NCI-H1694 treated with DMSO at 0.1 percent for 48 hours (cell line): ENCODE measurements at regions not wholly inside any gene's neighbourhood (a gene's known extent, or its start where the extent isn't known, plus 50 kb on each side); places are given as distances from the start of the nearest gene placed in this dataset.
"Not testable (repeated sequence)": the region's sequence is repeated elsewhere in the genome, so short reads cannot be mapped to it uniquely, and the experiment has no call there.

ENCODE experiments used
- DNase-seq: peaks from one replicate; lab custom pipeline; 2025; lab: John Stamatoyannopoulos, UW

GRCh38 chr16:65272699-65273414 is 151.0 kb upstream of the CDH11 start:
- DNase-seq, result no peak

GRCh38 chr16:65271996-65272395 is 150.1 kb upstream of the CDH11 start:
- no peak for DNase-seq

GRCh38 chr16:65268331-65268730 is 146.5 kb upstream of the CDH11 start:
- DNase-seq, result no peak

GRCh38 chr16:65263896-65264295 is 142.0 kb upstream of the CDH11 start:
- no peak for DNase-seq

- DNase-seq, result no peak
These were observed 138.9 kb upstream of the CDH11 start for GRCh38 chr16:65260746-65261145.

GRCh38 chr16:65254144-65254543 is 132.3 kb upstream of the CDH11 start:
- no peak for DNase-seq

GRCh38 chr16:65249768-65250167 is 127.9 kb upstream of the CDH11 start:
- DNase-seq, result no peak

- no peak for DNase-seq
These were observed 122.9 kb upstream of the CDH11 start for GRCh38 chr16:65244787-65245186.

GRCh38 chr16:65235339-65236177 is 113.7 kb upstream of the CDH11 start:
- no peak for DNase-seq

- DNase-seq, result not testable (repeated sequence)
These were observed 113.0 kb upstream of the CDH11 start for GRCh38 chr16:65234721-65235320.

- no peak for DNase-seq
These were observed 107.4 kb upstream of the CDH11 start for GRCh38 chr16:65229191-65229662.

GRCh38 chr16:65227150-65227835 is 105.4 kb upstream of the CDH11 start:
- no peak for DNase-seq

GRCh38 chr16:65226077-65226476 is 104.2 kb upstream of the CDH11 start:
- no peak for DNase-seq

- no peak for DNase-seq
These were observed 103.6 kb upstream of the CDH11 start for GRCh38 chr16:65225488-65225887.

- DNase-seq, result no peak
These were observed 103.1 kb upstream of the CDH11 start for GRCh38 chr16:65224994-65225393.

- no peak for DNase-seq
These were observed 102.6 kb upstream of the CDH11 start for GRCh38 chr16:65224471-65224870.

- no peak for DNase-seq
These were observed 101.5 kb upstream of the CDH11 start for GRCh38 chr16:65223335-65223734.

- DNase-seq, result no peak
These were observed 100.7 kb upstream of the CDH11 start for GRCh38 chr16:65222536-65222935.

- DNase-seq, result no peak
These were observed 100.2 kb upstream of the CDH11 start for GRCh38 chr16:65222049-65222448.

GRCh38 chr16:65219786-65220185 is 97.9 kb upstream of the CDH11 start:
- DNase-seq, result no peak

GRCh38 chr16:65218348-65218747 is 96.5 kb upstream of the CDH11 start:
- no peak for DNase-seq

GRCh38 chr16:65213866-65214595 is 92.2 kb upstream of the CDH11 start:
- no peak for DNase-seq
